CD4-positive, alpha-beta memory T cell (primary cell): ENCODE measurements at regions not wholly inside any gene's neighbourhood (a gene's known extent, or its start where the extent isn't known, plus 50 kb on each side); places are given as distances from the start of the nearest gene placed in this dataset.

Source experiments
- CTCF ChIA-PET: fragments of 350-600 bp; sonication (Branson Sonifier 250); formaldehyde crosslinking; loops from one replicate; lab custom pipeline; 2021; ENCODE audit warnings: inconsistent platforms; ENCODE audit not compliant: partially characterized antibody; lab: Charles Lee
- POLR2A ChIA-PET: fragments of 350-600 bp; sonication (Branson Sonifier 250); formaldehyde crosslinking; loops from one replicate; lab custom pipeline; 2021; ENCODE audit not compliant: partially characterized antibody; lab: Charles Lee
- DNase-seq, 5 donors: peaks; one replicate each; pipeline versions ENCODE4 v3.0.0 to v3.0.0-alpha.2; 2020 to 2022; ENCODE audit warnings: mixed read lengths in 1 of 5
- H3K27ac ChIP-seq: one replicate; pipeline ENCODE4 v1.7.0; 2013; ENCODE audit warnings: low read depth, low read length
- H3K27me3 ChIP-seq: 2 replicates; pipeline ENCODE4 v1.7.0; 2013; ENCODE audit warnings: mild to moderate bottlenecking, low read length, moderate library complexity; ENCODE audit not compliant: insufficient read depth
- H3K36me3 ChIP-seq: 2 replicates; pipeline ENCODE4 v1.7.0; 2013; ENCODE audit warnings: mild to moderate bottlenecking, low read length, moderate library complexity; ENCODE audit not compliant: insufficient read depth
- H3K4me1 ChIP-seq: 2 replicates; pipeline ENCODE4 v1.7.0; 2013; ENCODE audit warnings: mild to moderate bottlenecking, low read length, moderate library complexity; ENCODE audit not compliant: insufficient read depth
- H3K4me3 ChIP-seq, 2 donors: one replicate each; pipeline ENCODE4 v1.7.0; 2013; ENCODE audit warnings: low read length in 2 of 2, mild to moderate bottlenecking in 1 of 2
- H3K9me3 ChIP-seq, 2 donors: one replicate each; pipeline ENCODE4 v1.7.0; 2013; ENCODE audit warnings: low read length in 2 of 2, control low read depth in 1 of 2; ENCODE audit not compliant: control insufficient read depth in 1 of 2
- H3K27ac Mint-ChIP-seq, 7 donors: one replicate each; pipeline ENCODE4 v1.8.0; 2020 to 2021; ENCODE audit warnings: mixed read lengths in 7 of 7, mild to moderate bottlenecking in 6 of 7, inconsistent platforms in 3 of 7, moderate library complexity in 3 of 7
- H3K27me3 Mint-ChIP-seq, 2 donors: one replicate each; pipeline ENCODE4 v1.8.0; 2020 to 2021; ENCODE audit warnings: mixed read lengths in 2 of 2
- H3K36me3 Mint-ChIP-seq, 2 donors: one replicate each; pipeline ENCODE4 v1.8.0; 2020 to 2021; ENCODE audit warnings: mixed read lengths in 2 of 2, inconsistent platforms in 1 of 2, mild to moderate bottlenecking in 1 of 2
- H3K4me1 Mint-ChIP-seq, 4 donors: one replicate each; pipeline ENCODE4 v1.8.0; 2020 to 2021; ENCODE audit warnings: mixed read lengths in 4 of 4, mild to moderate bottlenecking in 1 of 4
- H3K4me3 Mint-ChIP-seq, 8 donors: one replicate each; pipeline ENCODE4 v1.8.0; 2020 to 2021; ENCODE audit warnings: mixed read lengths in 8 of 8, mild to moderate bottlenecking in 7 of 8, moderate library complexity in 6 of 8, inconsistent platforms in 3 of 8
- H3K9me3 Mint-ChIP-seq, 8 donors: one replicate each; pipeline ENCODE4 v1.8.0; 2020 to 2021; ENCODE audit warnings: mixed read lengths in 8 of 8, mild to moderate bottlenecking in 5 of 8, inconsistent platforms in 3 of 8, moderate library complexity in 1 of 8
- intact Hi-C: fragments of 100-400 bp; cut with micrococcal nuclease; formaldehyde crosslinking; loops from one replicate; pipeline ENCODE4 v1.15.1; 2023

GRCh38 chrX:9341291-9342201 lies 123.3 kb upstream of the TBL1X start:
- Mint-ChIP-seq H3K9me3 (peaks cover 0 to 2% (median 0%) of the 10 kb centered on the region in 8 donors), H3K4me3 (peak overlapping the region; percentile 77 to 89 (median 84)), H3K36me3 (no peaks in the 10 kb centered on the region), H3K27me3 (no peaks in the 10 kb centered on the region), H3K27ac (peak overlapping the region; percentile 94 to 98 (median 95)), H3K4me1 (peaks cover 29 to 53% (median 40%) of the 10 kb centered on the region in 4 donors)
- peak; percentile 64 to 77 (median 72) for DNase-seq
- POLR2A ChIA-PET, result interaction anchor here (0.6 to 5.4 kb wide), 11 partner anchors 11 to 369 kb away, joined by 3 to 90 read pairs (median 10); partner anchors contain the start of gene TBL1X
- Histone ChIP-seq H3K27me3 (no peaks in the 10 kb centered on the region), H3K27ac (peak overlapping the region; percentile 58), H3K9me3 (no peaks in the 10 kb centered on the region), H3K4me3 (peak overlapping the region; percentile 4 to 36), H3K36me3 (no peaks in the 10 kb centered on the region), H3K4me1 (peaks cover 51% of the 10 kb centered on the region)
- CTCF ChIA-PET, result interaction anchor here (0.6 to 4.0 kb wide), 5 partner anchors 9 to 175 kb away, joined by 3 to 41 read pairs (median 4); no protein-coding TSS in a partner anchor
- intact Hi-C loops, result loop anchor here (1.0 to 10.0 kb wide), 7 partner anchors 10 to 773 kb away; no protein-coding TSS in a partner anchor

GRCh38 chrX:9342561-9343051 lies 122.3 kb upstream of the TBL1X start:
- ChIA-PET POLR2A (interaction anchor here (0.6 to 5.4 kb wide), 3 partner anchors 12 to 121 kb away, joined by 6 to 90 read pairs (median 10); partner anchors contain the start of gene TBL1X), CTCF (interaction anchor here (3.6 kb wide), 1 partner anchor 120 kb away, joined by 23 read pairs; no protein-coding TSS in a partner anchor)
- no peaks in the 10 kb centered on the region for H3K36me3 Mint-ChIP-seq
- no peaks in the 10 kb centered on the region for H3K27me3 ChIP-seq
- no peaks in the 10 kb centered on the region for H3K9me3 ChIP-seq
- peak; percentile 56 to 68 (median 58) for DNase-seq
- peaks cover 41% of the 10 kb centered on the region for H3K4me1 ChIP-seq
- no peak overlapping the region for H3K27ac ChIP-seq
- H3K9me3 Mint-ChIP-seq, result no peaks in the 10 kb centered on the region
- no peaks in the 10 kb centered on the region for H3K27me3 Mint-ChIP-seq
- intact Hi-C loops, result loop anchor here (1.0 to 10.0 kb wide), 3 partner anchors 121 to 772 kb away; no protein-coding TSS in a partner anchor
- no peaks in the 10 kb centered on the region for H3K36me3 ChIP-seq
- H3K27ac Mint-ChIP-seq, result peak overlapping the region in 6 of 7 donors; percentile 48 to 93 (median 86)
- peak overlapping the region; percentile 61 to 83 (median 77) for H3K4me3 Mint-ChIP-seq
- peak overlapping the region in 1 of 2 donors; percentile 32 for H3K4me3 ChIP-seq
- H3K4me1 Mint-ChIP-seq, result peaks cover 21 to 49% (median 33%) of the 10 kb centered on the region in 4 donors

- H3K4me3 ChIP-seq, result no peak overlapping the region
- no peaks in the 10 kb centered on the region for H3K27me3 Mint-ChIP-seq
- H3K9me3 ChIP-seq, result no peaks in the 10 kb centered on the region
- H3K4me3 Mint-ChIP-seq, result peak overlapping the region in 1 of 8 donors; percentile 17
- peaks cover 17 to 39% (median 28%) of the 10 kb centered on the region in 4 donors for H3K4me1 Mint-ChIP-seq
- H3K9me3 Mint-ChIP-seq, result no peaks in the 10 kb centered on the region
- ChIA-PET POLR2A (interaction anchor here (5.4 kb wide), 1 partner anchor 120 kb away, joined by 90 read pairs; the partner anchor contains the start of gene TBL1X), CTCF (interaction anchor here (0.7 to 1.3 kb wide), 3 partner anchors 115 to 120 kb away, joined by 3 to 6 read pairs (median 4); no protein-coding TSS in a partner anchor)
- no peak overlapping the region for H3K27ac ChIP-seq
- H3K36me3 Mint-ChIP-seq, result no peaks in the 10 kb centered on the region
- H3K27me3 ChIP-seq, result no peaks in the 10 kb centered on the region
- peak overlapping the region in 2 of 7 donors; percentile 19 to 58 for H3K27ac Mint-ChIP-seq
- peaks cover 34% of the 10 kb centered on the region for H3K4me1 ChIP-seq
- intact Hi-C loops, result loop anchor here (2.0 to 10.0 kb wide), 2 partner anchors 365 to 771 kb away; no protein-coding TSS in a partner anchor
- H3K36me3 ChIP-seq, result no peaks in the 10 kb centered on the region
- DNase-seq, result no peak
These were observed 120.9 kb upstream of the TBL1X start for GRCh38 chrX:9343971-9344370.

GRCh38 chrX:9345957-9346356 lies 118.9 kb upstream of the TBL1X start:
- Mint-ChIP-seq H3K4me1 (peaks cover 7 to 21% (median 13%) of the 10 kb centered on the region in 4 donors), H3K4me3 (no peak overlapping the region), H3K27me3 (no peaks in the 10 kb centered on the region), H3K27ac (no peak overlapping the region), H3K36me3 (no peaks in the 10 kb centered on the region), H3K9me3 (no peaks in the 10 kb centered on the region)
- intact Hi-C loops, result loop anchor here (10.0 kb wide), 1 partner anchor 769 kb away; no protein-coding TSS in a partner anchor
- no peak overlapping the region for H3K4me3 ChIP-seq
- DNase-seq, result no peak
- no peaks in the 10 kb centered on the region for H3K36me3 ChIP-seq
- H3K27me3 ChIP-seq, result no peaks in the 10 kb centered on the region
- no peak overlapping the region for H3K27ac ChIP-seq
- POLR2A ChIA-PET, result no interaction called here
- no peaks in the 10 kb centered on the region for H3K9me3 ChIP-seq
- CTCF ChIA-PET, result no interaction called here
- peaks cover 18% of the 10 kb centered on the region for H3K4me1 ChIP-seq

- peaks cover 0 to 3% (median 0%) of the 10 kb centered on the region in 8 donors for H3K9me3 Mint-ChIP-seq
These were observed 115.0 kb upstream of the TBL1X start for GRCh38 chrX:9349572-9350494.

GRCh38 chrX:9351126-9351525 lies 113.7 kb upstream of the TBL1X start:
- Mint-ChIP-seq H3K27me3 (no peaks in the 10 kb centered on the region), H3K4me3 (peak overlapping the region in 2 of 8 donors; percentile 15 to 16), H3K9me3 (peaks cover 0 to 3% (median 0%) of the 10 kb centered on the region in 8 donors), H3K4me1 (peaks cover 17 to 34% (median 32%) of the 10 kb centered on the region in 4 donors), H3K27ac (peak overlapping the region in 6 of 7 donors; percentile 33 to 96 (median 76)), H3K36me3 (no peaks in the 10 kb centered on the region)
- Histone ChIP-seq H3K4me1 (peaks cover 37% of the 10 kb centered on the region), H3K27me3 (no peaks in the 10 kb centered on the region), H3K9me3 (no peaks in the 10 kb centered on the region), H3K27ac (no peak overlapping the region), H3K4me3 (no peak overlapping the region), H3K36me3 (no peaks in the 10 kb centered on the region)
- ChIA-PET POLR2A (interaction anchor here (1.7 to 2.2 kb wide), 3 partner anchors 10 to 112 kb away, joined by 5 to 22 read pairs (median 17); no protein-coding TSS in a partner anchor), CTCF (interaction anchor here (0.8 to 1.5 kb wide), 2 partner anchors 9 to 112 kb away, joined by 4 to 5 read pairs; no protein-coding TSS in a partner anchor)
- peak in 1 of 5 donors; percentile 5 for DNase-seq
- intact Hi-C loops, result loop anchor here (1.0 kb wide), 1 partner anchor 10 kb away; no protein-coding TSS in a partner anchor

More at GRCh38 chrX:9349572-9350494, 115.0 kb upstream of the TBL1X start:
- Mint-ChIP-seq H3K27ac (peak overlapping the region in 5 of 7 donors; percentile 12 to 75 (median 44)), H3K4me1 (peaks cover 14 to 29% (median 24%) of the 10 kb centered on the region in 4 donors), H3K4me3 (peak overlapping the region in 1 of 8 donors; percentile 36), H3K36me3 (no peaks in the 10 kb centered on the region), H3K27me3 (no peaks in the 10 kb centered on the region)
- ChIA-PET CTCF (interaction anchor here (0.7 kb wide), 1 partner anchor 113 kb away, joined by 3 read pairs; no protein-coding TSS in a partner anchor), POLR2A (no interaction called here)
- intact Hi-C loops, result loop anchor here (10.0 kb wide), 1 partner anchor 765 kb away; no protein-coding TSS in a partner anchor
- Histone ChIP-seq H3K27me3 (no peaks in the 10 kb centered on the region), H3K27ac (no peak overlapping the region), H3K9me3 (no peaks in the 10 kb centered on the region), H3K4me3 (no peak overlapping the region), H3K4me1 (peaks cover 27% of the 10 kb centered on the region), H3K36me3 (no peaks in the 10 kb centered on the region)
- DNase-seq, result no peak
